Hematopoietic multipotent progenitor cell treated with erythropoietin and hydrocortisone succinate and interleukin-3 and kit ligand, for 4 days (in vitro differentiated cells): ENCODE measurements at regions not wholly inside any gene's neighbourhood (a gene's known extent, or its start where the extent isn't known, plus 50 kb on each side); places are given as distances from the start of the nearest gene placed in this dataset.

ENCODE experiments used
- DNase-seq: peaks from one replicate; pipeline ENCODE4 v3.0.0-alpha.2; 2015

DNA sequence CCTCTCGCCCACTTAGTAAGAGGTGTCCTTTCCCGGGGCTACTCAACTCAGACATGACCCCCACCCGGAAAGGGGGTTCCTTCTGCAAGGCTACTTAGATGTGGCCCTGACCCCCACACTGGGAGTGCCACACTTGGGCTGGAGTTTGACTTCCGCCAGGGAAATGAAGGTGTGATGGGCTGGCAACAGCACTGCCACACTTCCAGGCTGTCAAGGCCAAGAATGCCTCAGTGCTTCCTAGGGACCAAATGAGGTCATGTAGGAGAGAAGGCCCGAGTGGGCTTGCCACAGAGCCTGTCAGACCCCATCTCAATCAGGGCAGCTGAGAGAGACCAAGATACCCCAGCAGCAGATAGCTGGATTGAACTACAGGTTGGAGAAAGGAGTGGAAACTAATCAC lies 55.5 kb downstream of the DRD1 start:
- no peak for DNase-seq

DNA sequence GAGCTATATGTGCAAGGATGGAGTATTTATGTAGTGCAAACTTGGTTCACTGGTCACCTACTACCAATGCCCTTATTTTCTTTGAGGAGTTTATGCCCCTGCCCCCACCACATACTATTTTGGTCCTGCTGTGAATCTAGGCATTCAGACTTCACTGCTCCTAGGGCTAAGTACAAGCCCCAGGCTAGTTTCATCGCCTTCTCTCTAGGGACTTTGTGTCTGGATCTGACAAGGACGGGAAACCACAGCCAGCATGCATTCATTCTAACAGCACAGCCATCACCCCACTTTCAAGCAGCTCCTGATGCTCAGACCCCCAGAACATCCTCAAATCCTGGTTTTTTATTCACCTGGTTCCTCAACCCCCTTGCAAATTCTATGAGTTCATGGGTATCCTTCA lies 56.8 kb downstream of the DRD1 start:
- DNase-seq = no peak

DNA sequence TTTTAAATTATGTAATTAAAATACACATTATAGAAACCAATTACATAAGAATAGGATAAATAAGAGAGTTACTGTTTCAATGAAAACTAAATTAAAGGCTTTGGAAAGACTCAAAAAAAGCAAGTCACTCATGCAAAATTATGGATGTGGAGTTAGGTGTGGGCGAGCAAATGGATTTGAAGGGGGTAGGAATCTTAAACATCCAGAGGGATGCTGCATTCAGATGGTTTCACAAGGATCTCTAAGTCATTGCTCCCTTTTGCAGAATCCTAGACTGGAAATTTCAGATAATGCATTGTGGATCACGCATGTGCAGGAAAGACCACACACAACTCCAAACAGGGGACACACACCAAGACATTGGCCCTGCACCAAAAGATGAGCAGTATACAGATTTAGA lies 57.5 kb downstream of the DRD1 start:
- DNase-seq = no peak

DNA sequence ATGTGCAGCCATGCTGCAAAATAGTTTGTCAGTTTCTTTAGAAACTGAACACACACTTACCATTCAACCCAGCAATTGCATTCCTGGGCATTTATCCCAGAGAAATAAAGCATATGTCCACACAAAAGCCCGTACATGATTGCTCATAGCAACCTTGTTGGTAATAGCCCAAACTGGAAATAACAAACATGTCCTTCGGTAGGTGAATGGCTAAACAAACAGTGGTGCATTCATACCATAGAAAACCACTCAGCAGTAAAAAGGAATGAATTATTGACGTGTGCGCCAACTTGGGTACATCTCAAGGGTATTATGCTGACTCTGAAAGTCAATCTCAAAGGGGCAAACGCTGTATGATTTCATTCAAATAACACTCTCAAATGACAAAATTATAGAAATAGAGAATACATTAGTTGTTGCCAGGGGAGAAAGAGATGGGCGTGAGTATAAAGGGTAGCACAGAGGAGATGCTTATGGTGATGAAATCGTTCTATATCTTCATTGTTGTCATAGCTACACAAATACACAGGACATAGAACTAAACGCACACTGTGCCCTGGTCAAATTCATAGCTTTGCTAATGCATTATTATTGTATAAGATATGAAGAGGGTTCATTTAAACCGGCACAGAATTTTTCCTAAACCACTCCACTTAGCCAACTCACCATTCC lies 58.2 kb downstream of the DRD1 start:
- DNase-seq = no peak

DNA sequence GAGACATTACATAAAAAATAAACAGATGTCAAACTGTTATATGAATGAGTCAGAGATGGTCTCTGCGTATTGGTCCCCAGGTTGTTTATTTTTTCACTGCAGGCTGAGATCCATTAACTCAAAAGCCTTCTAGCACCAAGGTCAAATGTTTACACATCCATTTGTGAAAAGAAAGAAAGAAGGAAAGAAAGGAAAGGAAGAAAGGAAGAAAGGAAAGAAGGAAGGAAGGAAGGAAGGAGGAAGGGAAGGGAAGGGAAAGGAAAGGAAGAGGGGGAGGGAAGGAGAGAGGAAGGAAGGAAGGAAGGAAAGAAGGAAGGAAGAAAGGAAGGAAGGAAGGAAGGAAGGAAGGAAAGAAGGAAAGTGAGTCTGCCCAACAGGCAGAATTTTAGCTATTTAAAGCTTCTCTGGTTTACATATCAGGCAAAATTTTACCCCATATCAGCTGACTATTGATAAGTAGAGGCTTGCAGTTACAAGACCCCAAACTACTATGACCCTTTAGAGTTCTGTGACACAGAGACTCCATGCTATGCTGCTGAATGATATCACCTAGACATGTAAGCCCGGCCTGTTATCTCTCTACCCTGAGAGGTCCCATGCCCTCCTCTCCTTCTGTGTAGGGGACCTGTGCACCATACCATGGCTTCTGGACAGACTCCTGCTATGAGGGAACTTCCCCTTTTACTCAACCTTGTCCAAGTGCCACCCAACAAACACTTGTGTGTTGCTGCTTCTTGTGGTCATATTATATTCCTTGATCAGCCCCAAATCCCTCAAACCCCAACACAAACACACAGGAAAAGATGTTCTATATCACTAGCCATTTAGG lies 59.0 kb downstream of the DRD1 start:
- DNase-seq = no peak

DNA sequence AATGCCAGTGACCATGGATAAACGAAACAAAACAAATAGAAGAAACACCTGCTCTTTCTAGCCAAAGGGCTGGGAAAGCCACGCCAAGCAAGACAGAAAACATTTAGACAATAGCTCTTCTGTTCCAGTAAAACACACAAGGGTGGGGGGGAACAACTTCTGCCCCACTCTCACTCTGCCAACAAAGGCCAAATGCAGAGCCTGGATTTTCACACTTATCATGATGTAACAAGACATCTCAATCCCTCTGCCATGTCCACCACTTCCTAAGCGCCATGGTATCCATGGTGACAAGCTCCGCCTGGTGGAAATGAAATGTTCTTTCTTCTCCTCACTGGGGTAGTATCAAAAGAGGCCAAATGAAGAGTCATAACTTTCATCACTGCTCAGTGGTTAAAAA lies 60.6 kb downstream of the DRD1 start:
- DNase-seq = no peak

DNA sequence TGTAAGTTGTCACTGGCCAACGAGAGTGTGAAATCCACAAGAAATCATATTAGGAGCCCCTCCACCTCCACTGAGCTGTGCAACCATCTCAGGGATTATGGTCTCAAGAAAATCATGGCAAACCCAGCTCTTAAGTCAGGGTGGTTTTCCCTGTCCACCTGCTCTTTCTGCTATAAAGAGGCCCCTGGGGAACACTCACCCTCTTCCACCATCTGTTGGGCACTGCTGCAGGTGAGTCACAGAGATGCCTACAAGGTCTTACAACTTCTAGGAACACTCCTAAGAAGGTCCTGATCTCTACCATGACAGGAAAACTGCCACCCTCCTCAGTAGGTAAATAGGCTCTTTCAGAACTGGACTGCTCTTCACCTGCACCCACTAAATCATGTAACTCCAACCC lies 61.8 kb downstream of the DRD1 start:
- DNase-seq = no peak

DNA sequence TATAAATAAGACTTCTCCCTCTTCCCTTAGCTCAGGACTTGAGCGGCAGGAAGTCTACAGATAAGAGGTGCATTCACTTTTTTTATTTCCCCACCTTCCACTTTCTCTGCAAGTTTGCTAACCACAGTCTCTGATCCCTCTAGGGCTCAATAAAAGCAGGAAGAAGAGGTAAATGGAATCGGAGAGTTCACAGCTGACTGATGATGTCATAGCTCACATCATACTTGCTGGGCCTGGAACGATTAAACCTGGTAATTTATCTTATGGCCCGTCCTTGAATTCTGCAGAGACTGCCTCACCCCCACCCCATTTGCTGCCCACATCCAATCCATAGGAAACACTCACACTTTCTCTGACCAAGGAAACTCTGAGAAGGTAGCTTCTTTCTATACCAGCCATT lies 62.9 kb downstream of the DRD1 start:
- no peak for DNase-seq

DNA sequence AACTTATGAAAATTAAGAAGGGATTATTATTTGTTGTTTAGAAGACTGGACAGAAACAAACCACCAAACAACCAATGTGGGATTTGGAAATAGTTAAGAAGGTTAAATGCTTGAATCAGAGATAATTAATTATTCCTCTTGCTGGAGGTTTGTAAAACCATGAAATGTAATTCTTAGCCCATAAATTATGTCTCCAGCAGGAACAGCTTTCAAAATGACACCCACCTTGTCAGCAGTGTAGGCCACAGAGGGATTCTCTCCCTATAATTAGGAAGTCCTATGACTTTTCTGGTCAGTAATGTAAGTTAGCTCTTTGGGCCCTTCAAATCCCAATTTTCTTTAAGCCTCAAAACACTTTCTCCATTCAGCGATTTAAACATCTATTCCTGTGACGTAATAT lies 63.3 kb downstream of the DRD1 start:
- DNase-seq = no peak

DNA sequence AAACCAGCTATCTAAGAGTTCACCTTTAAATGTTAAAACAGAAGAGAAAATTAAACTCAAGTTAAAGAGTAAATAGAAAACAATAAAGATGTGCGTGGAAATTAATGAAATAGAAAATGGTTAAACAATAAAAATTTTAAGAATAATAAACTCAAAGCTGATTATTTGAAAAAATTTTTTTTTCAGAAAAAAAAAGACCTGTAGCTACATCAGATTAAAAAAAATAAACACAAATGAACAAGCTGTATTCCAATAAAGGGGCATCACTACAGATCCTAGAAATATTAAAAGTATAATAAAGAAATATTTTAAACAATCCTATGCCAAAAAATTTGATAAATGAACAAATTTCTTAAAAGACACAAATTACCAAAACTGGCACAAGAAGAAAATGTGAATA lies 64.1 kb downstream of the DRD1 start:
- no peak for DNase-seq

DNA sequence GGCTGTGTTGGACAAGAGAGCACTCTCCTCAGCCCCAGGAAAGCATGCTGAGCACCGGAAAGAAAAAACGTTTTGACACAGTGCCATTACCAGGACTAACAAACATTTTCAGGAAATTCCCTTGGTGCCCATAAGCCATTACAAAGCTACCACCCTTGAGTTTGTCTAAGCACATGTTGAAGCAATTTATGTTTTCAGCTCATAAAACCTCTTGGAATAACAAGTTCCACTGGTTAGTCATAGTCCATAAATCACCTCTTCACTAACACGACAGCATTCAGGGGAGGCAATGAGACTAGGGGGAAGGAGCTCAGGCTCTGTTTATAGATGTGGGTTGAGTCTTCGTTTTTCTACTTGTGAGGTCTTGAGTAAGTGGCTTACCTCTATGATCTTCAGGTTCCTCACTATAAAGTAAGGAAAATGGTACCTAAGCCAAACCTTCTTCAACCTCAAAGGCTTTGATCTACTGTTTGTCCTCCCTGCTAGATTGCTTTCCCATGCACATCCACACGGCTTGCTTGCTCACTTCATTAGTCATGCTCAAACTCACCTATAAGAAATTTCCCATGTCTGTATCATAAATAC lies 65.4 kb downstream of the DRD1 start:
- DNase-seq = no peak

DNA sequence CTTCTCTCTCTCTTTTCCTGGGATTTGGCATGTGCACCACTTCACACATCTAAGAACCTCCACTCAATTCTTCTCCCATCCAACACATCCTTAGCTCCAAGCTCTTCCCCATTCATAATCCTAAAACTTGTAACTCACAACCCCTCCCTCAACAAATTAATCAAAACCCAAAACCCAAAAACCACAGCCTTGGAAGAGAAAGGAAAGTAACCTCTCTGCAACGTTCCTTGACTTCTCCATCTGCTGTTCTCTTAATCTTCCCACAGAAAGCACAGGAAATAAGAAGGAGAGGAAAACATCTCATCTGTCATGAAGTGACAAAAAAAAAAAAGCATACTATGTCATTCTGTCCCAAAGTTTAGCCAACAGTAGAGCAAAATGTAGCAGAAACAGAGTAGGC lies 66.2 kb downstream of the DRD1 start:
- DNase-seq = no peak

DNA sequence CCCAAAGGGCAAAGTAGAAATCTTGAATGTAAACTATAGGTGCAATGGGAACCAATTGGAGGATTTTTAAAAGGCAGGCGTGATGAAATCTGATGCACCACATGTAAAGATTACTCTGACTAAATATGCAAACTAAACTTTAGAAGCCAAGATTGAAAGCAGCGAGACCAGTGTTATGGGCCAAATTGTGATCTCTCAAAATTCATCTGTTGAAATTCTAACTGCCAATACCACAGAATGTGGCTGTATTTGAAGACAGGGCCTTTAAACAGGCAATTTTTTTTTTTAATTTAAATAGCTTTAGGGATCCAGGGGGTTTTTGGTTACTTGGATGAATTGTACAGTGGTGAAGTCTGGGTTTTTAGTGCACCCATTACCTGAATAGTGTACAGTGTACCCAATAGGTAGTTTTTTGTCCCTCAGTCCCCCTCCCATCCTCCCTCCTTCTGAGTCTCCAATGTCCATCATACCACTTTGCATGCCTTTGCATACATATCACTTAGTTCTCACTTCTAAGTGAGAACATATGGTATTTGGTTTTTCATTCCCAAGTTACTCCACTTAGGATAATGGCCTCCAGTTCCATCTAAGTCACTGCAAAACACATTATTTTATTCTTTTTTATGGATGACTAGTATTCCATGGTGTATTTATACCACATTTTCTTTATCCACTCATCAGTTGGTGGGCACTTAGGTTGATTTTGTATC lies 69.7 kb downstream of the DRD1 start:
- no peak for DNase-seq

DNA sequence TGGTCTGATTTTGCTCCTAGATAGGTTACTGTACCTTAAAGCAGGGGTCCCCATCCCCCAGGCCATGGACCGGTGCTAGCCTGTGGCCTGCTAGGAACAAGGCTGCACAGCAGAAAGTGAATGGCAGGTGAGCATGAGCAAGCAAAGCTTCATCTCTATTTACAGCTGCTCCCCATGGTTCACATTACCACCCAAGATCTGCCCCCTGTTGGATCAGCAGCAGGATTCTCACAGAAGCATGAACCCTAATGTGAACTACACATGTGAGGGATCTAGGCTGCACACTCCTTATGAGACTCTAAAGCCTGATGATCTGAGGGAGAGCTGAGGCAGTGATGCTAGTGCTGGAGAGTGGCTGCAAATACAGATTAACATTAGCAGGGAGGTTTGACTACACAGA lies 78.1 kb downstream of the DRD1 start:
- no peak for DNase-seq

DNA sequence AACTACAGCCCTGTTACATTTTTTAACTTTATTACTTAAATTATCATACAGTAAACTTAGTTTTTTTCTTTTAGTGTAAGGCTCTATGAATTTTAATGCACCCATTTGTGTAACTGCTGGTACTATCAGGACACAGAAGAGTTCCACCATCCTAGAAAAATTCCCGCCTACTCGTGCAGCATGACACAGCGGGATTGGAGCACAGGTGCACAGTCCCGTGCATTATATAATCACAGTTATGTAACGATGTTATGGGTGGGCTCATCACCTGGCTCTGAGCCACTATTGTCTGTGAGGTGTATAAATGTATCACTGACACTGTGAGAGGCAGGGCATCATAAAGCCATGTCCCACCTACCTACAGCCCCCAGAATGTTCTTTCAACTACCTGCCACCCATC lies 80.7 kb downstream of the DRD1 start:
- no peak for DNase-seq

DNA sequence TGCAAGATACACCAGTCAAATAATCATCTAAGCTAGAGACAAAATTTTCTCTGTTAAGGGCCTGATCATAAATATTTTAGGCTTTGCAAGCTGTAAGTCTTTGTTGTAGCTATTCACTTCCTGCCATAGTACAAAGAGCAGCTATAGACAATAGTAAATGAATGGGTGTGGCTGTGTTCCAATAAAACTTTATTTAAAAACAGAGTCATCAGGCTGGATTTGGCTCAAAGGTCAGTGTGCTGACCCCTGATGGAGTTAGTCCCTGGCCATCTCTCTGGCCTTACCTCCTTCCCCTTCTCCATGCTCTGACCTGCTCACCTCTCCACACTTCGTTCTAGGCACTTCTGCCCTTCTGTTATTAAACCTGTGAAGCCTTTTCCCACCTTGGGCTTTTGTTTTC lies 86.0 kb downstream of the DRD1 start:
- no peak for DNase-seq

DNA sequence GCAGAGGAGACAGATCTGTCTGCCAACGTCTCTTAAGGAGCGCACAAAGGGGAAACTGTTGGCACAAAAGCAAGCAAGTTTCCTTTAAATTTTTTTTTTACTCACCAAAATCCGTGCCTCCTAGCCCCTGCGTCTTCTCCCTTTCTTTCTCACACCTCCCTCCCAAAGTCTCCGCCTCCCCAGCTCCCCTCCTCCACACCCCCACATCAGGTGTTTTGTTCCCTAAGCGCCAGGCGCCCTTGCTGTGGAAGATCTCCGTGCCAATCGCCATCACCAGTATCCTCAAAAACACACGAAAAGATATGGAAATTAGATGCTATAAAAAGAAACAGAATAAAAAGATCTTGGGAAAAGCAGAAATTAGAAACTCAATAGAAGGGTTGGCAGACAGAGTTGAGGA lies 87.6 kb downstream of the DRD1 start:
- no peak for DNase-seq

DNA sequence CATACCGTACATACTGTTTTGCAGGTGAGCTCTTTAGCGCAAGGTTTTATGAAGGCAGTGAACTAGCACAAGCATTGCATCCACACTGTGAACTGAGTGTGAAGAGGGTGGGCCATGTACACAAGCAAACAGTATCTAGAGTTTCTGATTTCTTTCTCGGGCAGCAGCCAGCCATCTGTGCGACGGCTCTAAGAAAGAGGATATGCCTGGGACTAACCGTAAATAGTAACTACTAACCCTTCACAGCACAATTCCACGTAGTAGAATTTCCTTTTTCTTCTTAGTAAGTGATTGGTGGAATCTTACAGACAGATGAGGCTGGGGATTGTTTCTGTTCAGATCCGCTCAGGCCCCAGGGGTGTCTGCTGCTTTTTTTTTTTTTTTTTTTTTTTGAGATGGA lies 89.0 kb downstream of the DRD1 start:
- no peak for DNase-seq

DNA sequence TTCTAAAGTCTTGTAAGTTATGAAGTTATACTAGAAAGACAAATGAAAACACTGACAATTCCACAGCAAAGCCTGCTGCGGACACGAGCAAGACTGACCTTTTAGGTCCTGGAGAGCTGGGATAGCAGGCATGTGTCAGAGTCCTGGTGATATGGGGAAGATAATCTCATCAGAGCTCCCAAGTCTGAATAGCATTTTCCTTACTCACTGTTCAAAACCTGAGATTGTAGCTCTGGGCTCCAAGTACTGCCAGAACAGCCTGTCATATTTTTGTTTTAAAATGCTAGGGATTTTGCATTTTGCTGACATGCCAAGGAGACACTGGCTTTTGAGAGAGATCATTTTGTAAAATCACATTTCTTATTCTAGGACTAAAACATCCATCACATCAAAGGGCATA lies 90.1 kb downstream of the DRD1 start:
- no peak for DNase-seq

DNA sequence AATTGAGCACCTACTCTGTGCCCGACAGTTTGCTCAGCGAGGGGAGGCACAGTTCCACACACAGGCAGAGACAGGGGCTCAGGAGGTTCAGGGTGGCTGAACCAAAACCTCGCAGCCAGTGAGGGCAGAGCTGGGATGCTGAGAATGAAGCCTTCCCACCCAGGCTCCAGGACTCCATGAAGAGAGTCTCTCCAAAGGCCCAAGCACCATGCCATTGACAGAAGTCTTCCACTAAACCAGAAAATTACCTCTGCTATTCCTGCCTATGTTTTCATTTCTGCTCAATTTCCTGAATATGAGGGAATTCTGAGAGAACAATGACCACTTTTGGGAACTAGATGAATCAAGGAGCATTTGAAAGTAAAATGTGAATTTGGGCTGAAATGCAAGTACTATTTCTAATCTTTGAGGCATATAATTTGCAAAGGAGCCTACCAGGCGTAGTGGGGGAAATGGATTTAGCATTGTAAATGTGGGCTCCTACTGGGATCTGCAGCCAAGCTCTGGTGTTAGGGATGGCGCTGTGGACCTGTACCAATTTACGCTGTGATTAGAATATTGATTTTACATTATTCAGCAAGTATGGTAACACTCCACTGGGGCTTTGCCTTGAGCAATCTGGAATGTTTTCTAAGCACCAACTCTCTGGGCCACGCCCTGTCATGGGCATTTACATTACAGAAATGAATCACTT lies 91.9 kb downstream of the DRD1 start:
- no peak for DNase-seq

DNA sequence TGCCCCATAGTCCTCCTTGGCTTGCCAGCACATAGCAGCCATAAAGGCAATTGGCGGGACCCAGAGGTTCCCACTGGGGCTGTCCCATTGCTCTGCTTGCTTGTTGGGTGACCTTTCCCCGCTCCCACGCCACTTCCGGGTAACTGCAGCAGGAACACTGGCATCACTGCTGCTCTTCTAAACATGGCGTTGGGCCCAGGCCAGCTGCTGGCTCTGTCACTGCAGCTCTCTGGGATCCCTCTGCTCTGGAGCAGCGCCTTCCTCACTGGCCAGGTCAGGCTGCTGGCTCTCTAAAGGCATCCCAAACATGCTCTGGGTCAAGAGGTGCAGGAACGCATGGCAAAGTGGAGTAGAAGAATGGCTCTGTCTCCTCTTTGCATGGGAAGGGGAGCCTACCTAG lies 92.9 kb downstream of the DRD1 start:
- no peak for DNase-seq

DNA sequence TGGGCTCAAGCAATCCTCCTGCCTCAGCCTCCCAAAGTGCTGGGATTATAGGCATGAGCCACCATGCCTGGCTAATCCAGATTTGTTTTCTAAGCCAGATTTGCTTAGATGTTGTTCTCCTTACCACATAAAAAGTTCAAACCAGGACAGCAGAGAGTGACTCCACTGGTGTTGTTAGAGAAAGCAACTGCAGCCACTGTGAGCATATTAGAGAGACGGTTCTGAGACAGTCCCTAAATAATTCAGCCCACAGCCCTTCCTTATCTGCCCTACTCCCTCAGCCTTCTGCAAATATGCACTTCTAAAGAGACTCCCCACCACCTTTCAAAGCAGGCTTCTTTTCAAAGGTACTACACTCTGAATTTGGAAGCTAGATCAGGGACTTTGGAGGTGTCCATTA lies 96.1 kb downstream of the DRD1 start:
- DNase-seq = no peak

DNA sequence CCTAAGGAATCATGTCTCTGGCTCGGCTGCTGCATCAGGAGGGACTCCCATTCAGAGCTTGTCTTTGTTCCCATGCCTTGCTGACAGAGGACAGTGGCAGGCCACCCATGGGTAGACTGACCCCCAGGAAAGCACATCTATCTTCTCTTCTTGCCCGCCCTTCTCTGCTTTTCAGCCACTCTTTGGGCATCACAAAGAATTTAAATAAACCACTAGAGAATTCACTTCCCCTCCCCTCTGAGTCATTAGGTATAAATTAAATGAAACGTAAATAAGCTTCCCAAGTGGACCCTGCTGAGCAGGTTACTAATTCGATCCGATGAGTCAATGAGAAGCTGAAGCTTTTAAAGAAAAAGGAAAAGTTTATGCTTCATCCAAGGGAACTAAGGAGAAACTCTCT lies 97.0 kb downstream of the DRD1 start:
- DNase-seq = no peak
